GM19351 (cell line): ENCODE measurements at regions not wholly inside any gene's neighbourhood (a gene's known extent, or its start where the extent isn't known, plus 50 kb on each side); places are given as distances from the start of the nearest gene placed in this dataset.
"Not testable (repeated sequence)": the region's sequence is repeated elsewhere in the genome, so short reads cannot be mapped to it uniquely, and the experiment has no call there.

Experiments used
- ATAC-seq: cut with Tn5 transposase; IDR thresholded peaks from one replicate; pipeline ENCODE4 v1.9.1; 2021; ENCODE audit warnings: mild to moderate bottlenecking, moderate library complexity; ENCODE audit not compliant: unreplicated experiment

- ATAC-seq, result peak; percentile 36
Observed at GRCh38 chr6:74597840-74598239, 608.0 kb downstream of the COL12A1 start.

GRCh38 chr6:74597266-74597665, 608.6 kb downstream of the COL12A1 start:
- ATAC-seq, result no peak

DNA sequence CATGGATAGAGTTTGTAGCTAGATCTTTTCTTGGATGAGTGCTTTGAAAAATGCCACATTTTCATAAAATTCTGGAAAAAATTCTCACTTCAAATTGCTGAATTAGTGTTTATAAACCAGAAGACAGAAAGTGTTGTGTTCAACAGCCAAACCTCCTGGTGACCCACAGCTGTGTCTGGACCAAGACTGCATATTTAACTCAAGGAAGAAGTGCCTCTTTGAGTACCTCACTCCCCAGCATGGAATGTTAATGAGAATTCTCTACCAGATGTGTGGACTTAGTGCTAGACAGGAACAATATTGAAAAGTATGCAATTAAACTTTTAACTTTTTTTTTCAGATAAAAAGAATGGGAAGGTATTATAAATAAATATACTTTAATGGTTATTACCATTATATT, 609.3 kb downstream of the COL12A1 start:
- no peak for ATAC-seq

DNA sequence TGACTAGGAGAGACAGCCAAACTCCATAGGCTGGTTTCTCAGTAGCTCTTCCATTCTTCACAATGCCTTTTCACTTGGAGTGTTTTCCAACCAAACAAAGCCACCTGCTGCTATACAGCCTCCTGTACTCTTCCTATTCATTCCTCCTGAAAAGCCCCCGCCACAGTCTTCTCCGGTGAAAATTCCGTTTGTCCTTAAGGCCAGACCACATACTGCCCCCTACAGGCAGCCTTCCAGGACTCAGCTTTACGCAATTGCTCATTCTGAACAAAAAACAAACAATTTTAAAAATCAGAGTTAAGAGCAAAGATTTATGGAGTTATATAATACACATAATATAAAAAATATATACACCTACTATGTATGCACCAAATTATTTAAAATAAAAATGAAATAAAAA, 611.5 kb downstream of the COL12A1 start:
- not testable (repeated sequence) for ATAC-seq

- no peak for ATAC-seq
Observed at GRCh38 chr6:74588094-74588832, 617.6 kb downstream of the COL12A1 start.

DNA sequence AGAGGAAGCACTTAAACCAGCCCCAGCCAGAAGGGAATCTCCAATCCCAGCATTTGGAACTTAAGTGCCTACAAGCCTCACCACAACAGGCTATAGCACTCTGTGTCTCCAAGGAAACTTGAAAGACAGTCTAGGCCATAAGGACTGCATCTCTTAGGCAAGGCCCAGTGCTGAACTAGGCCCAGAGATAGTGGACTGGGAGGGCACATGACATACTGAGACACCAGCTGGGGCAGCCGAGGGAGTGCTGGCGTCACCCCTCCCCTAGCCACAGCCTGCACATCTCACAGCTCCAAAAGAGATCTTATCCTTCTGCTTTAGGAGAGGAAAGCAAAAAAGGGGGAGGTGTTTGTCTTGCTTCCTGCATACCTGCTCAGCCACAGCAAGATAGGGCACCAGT, 618.5 kb downstream of the COL12A1 start:
- no peak for ATAC-seq

- ATAC-seq, result no peak
Observed at GRCh38 chr6:74585753-74586152, 620.1 kb downstream of the COL12A1 start.

- ATAC-seq, result no peak
Observed at GRCh38 chr6:74581681-74582080, 624.2 kb downstream of the COL12A1 start.

DNA sequence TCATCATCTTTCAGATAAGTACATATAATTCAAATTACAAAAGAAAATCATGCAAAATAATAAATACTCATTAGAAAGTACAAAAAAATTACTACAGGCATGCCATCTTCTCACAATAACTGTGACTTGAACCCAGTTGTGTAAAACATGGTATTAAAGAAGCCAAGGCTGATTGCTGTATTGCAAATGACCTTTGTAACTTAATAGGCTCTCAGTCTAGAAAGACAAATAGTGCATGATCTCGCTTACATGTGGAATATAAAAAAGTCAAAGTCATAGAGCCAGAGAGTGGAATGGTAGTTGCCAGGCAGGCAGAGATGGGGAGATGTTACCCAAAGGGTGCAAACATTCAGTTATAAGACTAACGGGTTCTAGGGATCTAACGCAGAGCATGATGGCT, 626.1 kb downstream of the COL12A1 start:
- no peak for ATAC-seq

- ATAC-seq, result no peak
Observed at GRCh38 chr6:74579047-74579446, 626.8 kb downstream of the COL12A1 start.

- no peak for ATAC-seq
Observed at GRCh38 chr6:74578339-74578738, 627.5 kb downstream of the COL12A1 start.

DNA sequence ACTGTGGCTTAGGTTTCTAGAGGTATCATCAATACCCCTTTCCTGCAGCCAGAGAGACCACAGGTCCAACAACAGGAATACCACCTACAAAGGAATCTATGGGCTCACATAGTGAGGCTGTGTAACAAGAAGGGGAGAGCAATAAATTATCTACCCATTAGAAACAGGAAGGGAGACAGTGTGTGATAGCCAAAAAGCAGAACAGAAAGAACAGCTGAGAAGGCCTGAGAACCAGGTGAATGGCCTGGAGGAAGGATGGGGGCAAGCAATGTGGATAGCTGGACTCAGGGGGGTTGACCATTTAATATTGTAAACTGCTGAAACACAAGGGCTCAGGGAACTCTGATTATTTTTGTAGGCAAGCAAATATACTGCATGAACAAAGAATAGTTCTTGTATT, 628.2 kb downstream of the COL12A1 start:
- peak; percentile 92 for ATAC-seq

GRCh38 chr6:74574794-74575193, 631.1 kb downstream of the COL12A1 start:
- peak; percentile 43 for ATAC-seq

- no peak for ATAC-seq
Observed at GRCh38 chr6:74573613-74574012, 632.2 kb downstream of the COL12A1 start.

GRCh38 chr6:74570044-74570443, 635.8 kb downstream of the COL12A1 start:
- ATAC-seq, result no peak

DNA sequence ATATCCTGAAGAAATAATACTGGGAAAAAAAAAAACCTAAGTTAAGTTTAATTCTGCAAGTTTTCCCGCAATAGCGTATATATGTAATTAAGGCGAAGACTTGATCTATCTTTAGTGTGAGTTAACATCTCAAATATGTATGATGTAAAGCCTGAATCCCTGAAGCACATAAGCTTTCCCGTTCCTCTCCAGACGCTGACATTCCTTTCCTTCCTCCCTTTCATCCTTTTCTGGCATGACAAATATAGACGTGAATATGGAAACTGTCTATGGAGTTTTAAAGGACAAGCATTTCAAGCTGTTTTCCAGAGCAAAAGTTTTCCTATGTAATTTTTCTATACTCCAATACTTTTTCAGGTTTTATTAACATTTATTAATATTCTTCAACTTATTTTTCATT, 637.0 kb downstream of the COL12A1 start:
- no peak for ATAC-seq

- not testable (repeated sequence) for ATAC-seq
Observed at GRCh38 chr6:74567923-74568290, 637.9 kb downstream of the COL12A1 start.

DNA sequence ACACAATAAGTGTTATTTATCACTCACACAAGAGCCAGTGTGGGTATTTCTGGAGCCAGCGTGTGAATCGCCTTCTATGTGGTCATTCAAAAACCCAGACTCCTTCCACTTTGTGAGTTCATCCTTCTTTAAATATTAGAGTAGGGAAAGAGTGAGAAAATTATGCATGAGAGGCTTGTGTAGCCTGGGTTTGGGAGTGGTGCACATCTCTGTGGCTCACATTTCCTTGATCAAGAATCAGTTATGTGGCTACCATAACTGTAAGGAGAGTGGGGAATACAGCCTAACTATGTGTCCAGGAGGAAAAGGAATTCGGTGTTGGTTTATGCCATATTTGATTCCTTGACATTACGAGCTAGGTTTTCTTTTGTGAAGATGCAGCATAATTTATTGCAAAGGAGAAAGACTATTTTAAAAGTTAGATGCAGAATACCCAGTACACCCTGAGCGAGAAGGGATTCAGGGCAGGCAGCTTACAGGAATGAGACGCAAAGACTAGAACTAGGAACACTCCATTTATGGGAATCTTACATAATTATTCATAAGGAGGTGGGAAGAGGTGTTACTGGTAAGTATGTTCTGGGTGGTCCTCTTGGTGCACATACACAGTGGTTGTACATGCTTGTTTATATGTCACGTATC, 638.5 kb downstream of the COL12A1 start:
- ATAC-seq, result no peak

GRCh38 chr6:74557236-74557635, 648.6 kb downstream of the COL12A1 start:
- no peak for ATAC-seq

GRCh38 chr6:74554041-74554440, 651.8 kb downstream of the COL12A1 start:
- ATAC-seq, result no peak

GRCh38 chr6:74551896-74552295, 654.0 kb downstream of the COL12A1 start:
- ATAC-seq, result no peak

DNA sequence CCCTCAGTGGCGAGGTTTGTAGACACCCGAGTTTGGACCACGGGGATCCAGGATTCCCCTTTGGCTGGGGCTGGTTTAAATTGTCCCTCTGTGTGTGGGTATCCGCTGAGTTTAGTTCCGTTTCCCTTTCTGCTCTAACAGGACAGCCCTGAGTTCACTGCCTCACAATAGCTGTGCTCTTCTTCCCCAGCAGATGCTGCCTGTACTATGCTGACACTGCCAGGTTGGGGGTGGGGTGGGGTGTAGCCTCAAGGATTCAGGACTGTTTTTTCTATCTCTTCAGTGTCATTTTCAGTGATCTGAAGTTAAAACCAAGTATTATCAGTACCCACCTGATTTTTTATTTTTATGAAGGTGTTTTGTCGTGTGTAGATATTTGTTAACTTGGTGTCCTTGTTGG, 655.0 kb downstream of the COL12A1 start:
- ATAC-seq, result no peak

GRCh38 chr6:74549746-74550145, 656.1 kb downstream of the COL12A1 start:
- ATAC-seq, result no peak
